ENCODE measurements at regions not wholly inside any gene's neighbourhood (a gene's known extent, or its start where the extent isn't known, plus 50 kb on each side); places are given as distances from the start of the nearest gene placed in this dataset.

DNA sequence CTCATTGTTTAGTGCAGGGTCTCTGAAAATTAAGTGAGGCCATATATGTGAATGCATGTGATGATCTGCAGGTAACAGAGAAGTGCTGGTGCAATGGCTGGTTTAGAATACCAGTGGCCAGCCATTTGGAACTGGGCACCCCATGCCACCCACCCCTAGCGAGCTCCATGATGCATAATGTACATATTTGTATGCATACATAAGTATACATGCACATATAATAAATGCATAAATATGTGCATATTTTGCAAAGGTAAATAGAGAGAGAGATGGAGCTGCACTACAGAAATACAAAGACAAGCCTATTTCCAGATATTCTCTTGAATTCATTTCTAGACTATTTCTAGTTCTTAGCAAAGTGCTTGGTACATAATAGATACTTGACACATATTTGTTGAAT lies 68.5 kb upstream of the IGSF21 start:
- TF ChIP-seq, protein P1, sequence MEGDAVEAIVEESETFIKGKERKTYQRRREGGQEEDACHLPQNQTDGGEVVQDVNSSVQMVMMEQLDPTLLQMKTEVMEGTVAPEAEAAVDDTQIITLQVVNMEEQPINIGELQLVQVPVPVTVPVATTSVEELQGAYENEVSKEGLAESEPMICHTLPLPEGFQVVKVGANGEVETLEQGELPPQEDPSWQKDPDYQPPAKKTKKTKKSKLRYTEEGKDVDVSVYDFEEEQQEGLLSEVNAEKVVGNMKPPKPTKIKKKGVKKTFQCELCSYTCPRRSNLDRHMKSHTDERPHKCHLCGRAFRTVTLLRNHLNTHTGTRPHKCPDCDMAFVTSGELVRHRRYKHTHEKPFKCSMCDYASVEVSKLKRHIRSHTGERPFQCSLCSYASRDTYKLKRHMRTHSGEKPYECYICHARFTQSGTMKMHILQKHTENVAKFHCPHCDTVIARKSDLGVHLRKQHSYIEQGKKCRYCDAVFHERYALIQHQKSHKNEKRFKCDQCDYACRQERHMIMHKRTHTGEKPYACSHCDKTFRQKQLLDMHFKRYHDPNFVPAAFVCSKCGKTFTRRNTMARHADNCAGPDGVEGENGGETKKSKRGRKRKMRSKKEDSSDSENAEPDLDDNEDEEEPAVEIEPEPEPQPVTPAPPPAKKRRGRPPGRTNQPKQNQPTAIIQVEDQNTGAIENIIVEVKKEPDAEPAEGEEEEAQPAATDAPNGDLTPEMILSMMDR (IDR thresholded peaks at IDR 0.05; ENCODE audit: low read depth, low read length), result no peak
- TF ChIP-seq POLR2A (IDR thresholded peaks at IDR 0.05; ENCODE audit: extremely low read depth, insufficient read length), result no peak
- no peak overlapping the region for H3K4me3 ChIP-seq (ENCODE audit: low read depth, low read length)
- DNase-seq (ENCODE audit: low read depth), result no peak

DNA sequence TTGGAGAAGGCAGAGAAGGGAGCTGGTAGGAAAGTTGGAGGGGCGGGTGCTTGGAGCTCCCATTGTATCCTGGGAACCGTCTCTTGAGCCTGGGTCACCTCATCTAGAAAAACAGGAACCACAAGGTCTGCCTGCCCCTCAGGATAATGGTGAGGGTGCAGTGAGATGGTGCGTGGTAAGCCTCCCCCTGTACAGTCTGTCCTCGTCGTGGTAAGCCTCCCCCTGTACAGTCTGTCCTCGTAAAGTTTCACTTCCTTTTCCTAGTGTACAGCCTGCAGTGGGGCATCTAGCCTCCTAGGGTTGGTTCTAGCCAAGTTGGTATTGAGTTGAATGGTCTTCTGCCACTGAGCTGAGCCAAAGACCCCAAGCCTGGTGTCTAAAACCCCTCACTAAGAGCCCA lies 66.5 kb upstream of the IGSF21 start:
- TF ChIP-seq, protein P2, sequence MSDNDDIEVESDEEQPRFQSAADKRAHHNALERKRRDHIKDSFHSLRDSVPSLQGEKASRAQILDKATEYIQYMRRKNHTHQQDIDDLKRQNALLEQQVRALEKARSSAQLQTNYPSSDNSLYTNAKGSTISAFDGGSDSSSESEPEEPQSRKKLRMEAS (IDR thresholded peaks at IDR 0.05; ENCODE audit: low read depth, low read length), result no peak
- TF ChIP-seq POLR2A (IDR thresholded peaks at IDR 0.05; ENCODE audit: extremely low read depth, insufficient read length), result no peak
- TF ChIP-seq, protein P1 (IDR thresholded peaks at IDR 0.05; ENCODE audit: low read depth, low read length), result no peak
- TF ChIP-seq MYC (IDR thresholded peaks at IDR 0.05; ENCODE audit: low read depth, low read length), result no peak
- no peak overlapping the region for H3K4me3 ChIP-seq (ENCODE audit: low read depth, low read length)
- peak; percentile 70 for DNase-seq (ENCODE audit: low read depth)

DNA sequence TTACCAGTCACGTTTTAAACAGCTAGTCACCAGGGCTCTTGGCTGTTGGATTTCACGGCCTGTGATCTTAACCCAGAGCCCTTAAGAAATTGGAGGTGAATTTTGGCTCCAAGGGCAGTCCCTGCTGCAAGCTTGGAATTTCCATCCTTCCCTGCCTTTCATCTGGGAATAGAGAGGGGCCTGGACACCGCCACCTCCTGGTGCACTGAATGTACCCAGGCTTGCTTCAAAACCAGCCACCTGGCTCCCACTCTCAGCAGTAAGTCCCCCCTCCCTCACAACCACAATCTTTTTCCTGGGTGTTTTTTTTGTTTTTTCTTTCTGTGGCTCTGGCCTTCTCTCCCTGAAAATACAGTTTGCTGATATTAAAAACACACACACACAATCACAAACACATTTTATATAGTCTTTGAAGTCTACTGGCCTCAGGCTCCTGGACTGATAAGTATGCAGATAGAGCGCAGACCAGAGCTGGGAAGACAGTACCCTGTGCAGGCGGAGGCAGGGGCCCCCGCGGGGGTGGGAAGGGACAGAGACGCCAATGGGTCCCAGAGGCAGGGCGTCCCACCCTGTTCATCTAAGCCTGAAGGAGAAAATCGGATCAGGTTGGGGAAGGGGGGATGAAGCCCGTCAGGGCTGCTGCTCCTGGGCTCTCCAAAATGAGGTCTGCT lies 65.8 kb upstream of the IGSF21 start:
- H3K4me3 ChIP-seq (ENCODE audit: low read depth, low read length), result no peak overlapping the region
- DNase-seq (ENCODE audit: low read depth), result no peak
- TF ChIP-seq, protein P2 (IDR thresholded peaks at IDR 0.05; ENCODE audit: low read depth, low read length), result no peak
- TF ChIP-seq POLR2A (IDR thresholded peaks at IDR 0.05; ENCODE audit: extremely low read depth, insufficient read length), result no peak
- TF ChIP-seq MYC (IDR thresholded peaks at IDR 0.05; ENCODE audit: low read depth, low read length), result no peak
- TF ChIP-seq, protein P1 (IDR thresholded peaks at IDR 0.05; ENCODE audit: low read depth, low read length), result no peak

DNA sequence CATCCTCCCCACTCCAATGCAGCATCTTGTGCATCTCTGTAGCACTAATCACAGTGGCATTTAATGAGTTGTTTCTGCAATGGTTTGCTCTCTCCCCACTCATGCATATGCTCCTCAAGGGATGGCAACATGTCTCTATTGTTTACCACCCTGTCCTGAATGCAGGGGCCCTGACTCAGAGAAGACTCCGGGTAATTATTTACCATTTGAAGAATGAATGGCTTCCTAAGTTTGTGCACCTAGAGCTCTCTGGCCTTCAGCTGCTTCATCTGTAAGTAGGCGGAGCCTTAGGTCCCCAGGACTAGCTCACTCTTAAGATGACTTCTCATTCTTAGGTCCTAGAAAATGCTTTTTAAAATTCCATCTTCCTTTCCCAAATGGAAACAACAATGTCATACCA lies 63.7 kb upstream of the IGSF21 start:
- TF ChIP-seq MYC (IDR thresholded peaks at IDR 0.05; ENCODE audit: low read depth, low read length), result no peak
- TF ChIP-seq, protein P2 (IDR thresholded peaks at IDR 0.05; ENCODE audit: low read depth, low read length), result no peak
- TF ChIP-seq, protein P1 (IDR thresholded peaks at IDR 0.05; ENCODE audit: low read depth, low read length), result no peak
- TF ChIP-seq POLR2A (IDR thresholded peaks at IDR 0.05; ENCODE audit: extremely low read depth, insufficient read length), result no peak
- no peak for DNase-seq (ENCODE audit: low read depth)
- no peak overlapping the region for H3K4me3 ChIP-seq (ENCODE audit: low read depth, low read length)

DNA sequence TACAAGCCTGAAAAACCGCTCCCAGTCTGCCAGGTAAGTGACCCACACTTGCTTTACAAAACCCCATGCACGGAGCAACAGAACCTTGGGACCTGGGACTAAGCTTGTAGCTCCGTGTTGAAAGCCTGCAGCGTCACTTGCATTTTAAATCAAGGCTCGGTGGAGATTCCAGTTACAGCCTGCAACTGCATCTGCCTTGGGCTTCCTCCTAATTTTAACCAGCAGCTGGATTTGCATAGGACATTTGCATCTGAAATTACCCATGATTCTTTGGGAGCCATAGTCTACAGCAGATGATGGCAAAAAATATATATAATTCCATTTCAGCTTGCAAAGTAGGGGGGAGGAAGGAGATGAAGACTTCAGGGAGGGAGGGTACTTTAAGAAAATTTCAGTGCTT lies 62.4 kb upstream of the IGSF21 start:
- H3K4me3 ChIP-seq (ENCODE audit: low read depth, low read length), result no peak overlapping the region
- no peak for TF ChIP-seq POLR2A (IDR thresholded peaks at IDR 0.05; ENCODE audit: extremely low read depth, insufficient read length)
- TF ChIP-seq, protein P2 (IDR thresholded peaks at IDR 0.05; ENCODE audit: low read depth, low read length), result no peak
- no peak for TF ChIP-seq MYC (IDR thresholded peaks at IDR 0.05; ENCODE audit: low read depth, low read length)
- TF ChIP-seq, protein P1 (IDR thresholded peaks at IDR 0.05; ENCODE audit: low read depth, low read length), result no peak
- no peak for DNase-seq (ENCODE audit: low read depth)

DNA sequence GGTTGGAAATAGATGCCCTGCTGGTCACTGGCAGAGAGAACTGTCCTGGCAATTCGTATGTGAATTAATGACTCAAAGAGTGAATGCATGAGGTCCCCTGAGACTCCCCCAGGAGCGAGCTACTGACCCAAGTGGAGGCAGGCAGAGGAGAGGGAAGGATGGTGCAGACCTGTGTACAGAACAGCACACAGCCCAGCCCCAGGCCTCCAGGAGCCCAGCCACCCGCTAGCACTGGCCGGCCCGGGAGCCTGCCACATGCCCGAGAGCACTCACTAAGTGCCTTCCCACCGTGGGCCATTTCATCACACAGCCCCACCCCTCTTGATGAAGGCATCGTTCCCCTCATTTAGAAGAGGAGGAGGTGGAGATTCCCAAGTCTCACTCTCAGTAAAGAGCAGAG lies 62.0 kb upstream of the IGSF21 start:
- no peak for DNase-seq (ENCODE audit: low read depth)
- TF ChIP-seq, protein P1 (IDR thresholded peaks at IDR 0.05; ENCODE audit: low read depth, low read length), result no peak
- H3K4me3 ChIP-seq (ENCODE audit: low read depth, low read length), result no peak overlapping the region
